ENCODE measurements at regions not wholly inside any gene's neighbourhood (a gene's known extent, or its start where the extent isn't known, plus 50 kb on each side); places are given as distances from the start of the nearest gene placed in this dataset.

DNA sequence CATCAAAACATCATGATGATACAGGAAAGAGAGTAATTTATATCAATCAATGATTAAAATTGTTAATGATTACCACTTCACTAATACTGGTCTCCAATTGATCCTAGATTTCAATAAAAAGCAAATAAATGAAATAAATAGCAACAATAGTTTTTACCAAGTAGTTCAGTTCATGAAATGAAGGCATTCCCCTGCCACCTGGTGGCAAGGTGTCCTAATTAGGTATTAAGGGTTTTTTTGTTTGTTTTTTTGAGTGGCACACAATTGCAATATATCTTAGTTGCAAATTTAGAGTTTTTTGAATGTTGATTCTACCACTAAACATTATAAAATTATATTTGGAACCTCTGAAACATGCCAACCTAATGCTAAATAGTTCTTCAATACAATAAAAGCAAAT is 157.4 kb upstream of the PDE5A start:
- Histone ChIP-seq H3K4me1 (ENCODE audit: insufficient read depth, low read length) (peaks cover 3% of the 10 kb centered on the region; the same call in 1 of the 2 replicates), H3K27me3 (ENCODE audit: insufficient read depth, low read length) (no peaks in the 10 kb centered on the region), H3K9me3 (ENCODE audit: insufficient read depth, low read depth, low read length) (0 out of 2 replicates have a peak, but pooled peaks cover 11% of the 10 kb centered on the region), H3K27ac (ENCODE audit: low read depth, low read length) (no peak overlapping the region), H3K4me3 (ENCODE audit: low read length) (no peak overlapping the region), H3K9ac (ENCODE audit: low read depth, low read length) (no peak overlapping the region), H3K36me3 (ENCODE audit: insufficient read depth, low read length) (no peaks in the 10 kb centered on the region)

DNA sequence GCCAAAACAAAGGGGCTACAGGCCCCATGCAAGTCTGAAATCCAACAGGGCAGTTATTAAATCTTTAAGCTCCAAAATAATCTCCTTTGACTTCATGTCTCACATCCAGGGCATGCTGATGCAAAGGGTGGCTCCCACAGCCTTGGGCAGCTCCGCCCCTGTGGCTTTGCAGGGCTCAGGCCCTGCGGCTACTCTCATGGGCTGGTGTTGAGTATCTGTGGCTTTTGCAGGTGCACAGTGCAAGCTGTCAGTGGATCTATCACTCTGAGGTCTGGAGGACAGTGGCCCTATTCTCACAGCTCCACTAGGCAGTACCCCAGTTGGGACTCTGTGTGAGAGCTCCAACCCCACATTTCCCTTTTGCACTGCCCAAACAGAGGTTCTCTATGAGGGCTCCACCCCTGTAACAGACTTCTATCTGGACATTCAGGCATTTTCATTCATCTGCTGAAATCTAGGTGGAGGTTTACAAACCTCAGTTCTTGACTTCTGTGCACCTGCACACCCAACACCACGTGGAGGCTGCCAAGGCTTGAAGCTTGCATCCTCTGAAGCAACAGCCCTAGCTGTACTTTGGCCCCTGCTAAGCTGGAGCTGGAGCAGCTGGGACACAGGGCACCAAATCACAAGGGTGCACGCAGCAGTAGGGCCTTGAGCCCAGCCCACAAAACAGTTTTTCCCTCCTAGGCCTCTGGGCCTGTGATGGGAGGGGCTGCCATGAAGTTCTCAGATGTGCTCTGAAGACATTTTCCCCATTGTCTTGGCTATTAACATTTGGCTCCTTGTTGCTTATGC is 154.8 kb upstream of the PDE5A start:
- H3K4me3 ChIP-seq (ENCODE audit: low read length): no peak overlapping the region
- 94% methylated on average over 4 of the region's 4 CpGs for WGBS
- no peaks in the 10 kb centered on the region for H3K4me1 ChIP-seq (ENCODE audit: insufficient read depth, low read length)
- 0 out of 2 replicates have a peak, but pooled peaks cover 10% of the 10 kb centered on the region for H3K9me3 ChIP-seq (ENCODE audit: insufficient read depth, low read depth, low read length)
- no peak overlapping the region for H3K9ac ChIP-seq (ENCODE audit: low read depth, low read length)
- H3K27ac ChIP-seq (ENCODE audit: low read depth, low read length): no peak overlapping the region
- no peaks in the 10 kb centered on the region for H3K36me3 ChIP-seq (ENCODE audit: insufficient read depth, low read length)
- no peaks in the 10 kb centered on the region for H3K27me3 ChIP-seq (ENCODE audit: insufficient read depth, low read length)

DNA sequence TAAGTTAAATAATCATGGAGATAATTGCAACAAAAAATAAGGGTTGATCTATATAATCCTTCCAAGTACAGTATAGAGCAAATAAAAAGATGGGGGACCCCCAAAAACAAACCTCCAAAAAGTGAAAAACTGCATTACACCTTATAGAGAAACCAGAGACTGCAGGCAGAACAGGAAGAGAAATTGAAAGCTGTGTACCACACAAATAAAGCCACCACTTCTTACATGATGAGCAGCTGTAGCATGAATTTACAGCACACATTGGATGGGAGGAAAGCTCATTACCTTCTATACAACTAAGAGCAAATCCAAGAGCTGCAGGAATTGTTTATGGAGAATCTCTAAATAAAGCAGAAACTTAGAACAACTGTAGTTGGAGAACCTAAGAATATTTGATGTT is 152.4 kb upstream of the PDE5A start:
- 0 out of 2 replicates have a peak, but pooled peaks cover 6% of the 10 kb centered on the region for H3K9me3 ChIP-seq (ENCODE audit: insufficient read depth, low read depth, low read length)

DNA sequence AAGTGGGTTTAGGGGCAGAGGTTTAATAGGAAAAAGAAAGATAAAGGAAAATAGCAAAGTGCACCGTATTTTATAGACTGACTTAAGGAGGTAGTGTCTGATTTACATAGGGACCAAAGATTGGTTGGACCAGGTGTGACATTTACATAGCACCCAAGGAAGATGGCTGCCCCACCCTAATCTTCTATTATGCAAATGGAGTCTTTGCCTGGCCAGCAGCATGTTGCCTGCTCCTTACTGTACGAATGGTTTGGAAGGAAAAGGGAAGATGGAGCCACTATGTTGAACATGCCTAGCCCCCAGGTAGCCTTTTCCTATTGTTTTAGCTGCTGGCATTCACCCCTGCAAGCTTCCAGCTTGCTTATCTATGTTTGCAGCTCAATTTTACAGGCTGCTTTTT is 146.2 kb upstream of the PDE5A start:
- Histone ChIP-seq H3K4me1 (ENCODE audit: insufficient read depth, low read length) (peaks cover 13% of the 10 kb centered on the region; the same call in 1 of the 2 replicates), H3K36me3 (ENCODE audit: insufficient read depth, low read length) (no peaks in the 10 kb centered on the region), H3K9ac (ENCODE audit: low read depth, low read length) (no peak overlapping the region), H3K27ac (ENCODE audit: low read depth, low read length) (no peak overlapping the region), H3K4me3 (ENCODE audit: low read length) (no peak overlapping the region), H3K9me3 (ENCODE audit: insufficient read depth, low read depth, low read length) (no peaks in the 10 kb centered on the region), H3K27me3 (ENCODE audit: insufficient read depth, low read length) (no peaks in the 10 kb centered on the region)
- 25% methylated on average over 2 of the region's 2 CpGs for WGBS

More for the DNA sequence above, 152.4 kb upstream of the PDE5A start:
- Histone ChIP-seq H3K9ac (ENCODE audit: low read depth, low read length) (no peak overlapping the region), H3K27ac (ENCODE audit: low read depth, low read length) (no peak overlapping the region), H3K36me3 (ENCODE audit: insufficient read depth, low read length) (no peaks in the 10 kb centered on the region), H3K27me3 (ENCODE audit: insufficient read depth, low read length) (no peaks in the 10 kb centered on the region), H3K4me1 (ENCODE audit: insufficient read depth, low read length) (no peaks in the 10 kb centered on the region), H3K4me3 (ENCODE audit: low read length) (no peak overlapping the region)

DNA sequence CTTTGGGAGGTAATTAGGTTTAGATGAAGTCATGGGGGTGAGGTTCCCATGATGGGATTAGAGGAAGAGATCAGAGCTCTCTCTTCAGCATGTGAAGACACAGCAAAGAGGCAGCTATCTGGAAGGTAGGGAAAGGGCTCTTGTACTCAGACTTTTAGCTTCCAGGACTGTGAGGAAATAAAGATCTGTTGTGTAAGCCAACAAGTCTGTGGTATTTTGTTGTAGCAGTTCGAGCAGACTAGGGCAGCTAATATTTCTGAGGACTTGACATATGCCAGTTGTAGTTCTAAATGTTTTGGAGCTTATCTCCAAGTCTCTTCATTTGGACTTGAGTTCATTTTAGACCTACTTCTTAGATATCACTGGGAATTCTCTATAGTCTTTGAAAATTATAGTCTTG is 137.3 kb upstream of the PDE5A start:
- no peaks in the 10 kb centered on the region for H3K4me1 ChIP-seq (ENCODE audit: insufficient read depth, low read length)
- H3K27ac ChIP-seq (ENCODE audit: low read depth, low read length): no peak overlapping the region
- H3K9ac ChIP-seq (ENCODE audit: low read depth, low read length): no peak overlapping the region
- no peak overlapping the region for H3K4me3 ChIP-seq (ENCODE audit: low read length)
- no peaks in the 10 kb centered on the region for H3K36me3 ChIP-seq (ENCODE audit: insufficient read depth, low read length)
- no peaks in the 10 kb centered on the region for H3K27me3 ChIP-seq (ENCODE audit: insufficient read depth, low read length)
- WGBS: 90% methylated on average over 1 of the region's 1 CpG
- H3K9me3 ChIP-seq (ENCODE audit: insufficient read depth, low read depth, low read length): no peaks in the 10 kb centered on the region

DNA sequence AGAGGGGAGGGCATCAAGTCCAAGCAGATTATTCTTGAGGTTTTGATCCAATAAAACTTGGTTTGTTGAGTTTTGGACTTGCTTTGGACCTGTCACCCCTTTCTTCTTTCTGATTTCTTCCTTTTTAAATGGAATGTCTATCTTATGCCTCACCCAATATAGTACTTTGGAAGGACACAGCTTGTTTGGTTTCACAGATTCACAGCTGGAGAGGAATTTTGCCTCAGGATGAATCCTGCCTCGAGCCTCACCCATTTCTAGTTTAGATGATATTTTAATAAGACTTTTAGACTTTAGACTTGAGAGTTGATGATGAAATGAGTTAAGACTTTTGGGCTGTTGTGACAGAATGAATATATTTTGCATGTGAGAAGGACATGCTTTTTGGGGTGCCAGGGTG is 136.9 kb upstream of the PDE5A start:
- WGBS: 100% methylated on average over 1 of the region's 1 CpG
- Histone ChIP-seq H3K9ac (ENCODE audit: low read depth, low read length) (no peak overlapping the region), H3K27ac (ENCODE audit: low read depth, low read length) (no peak overlapping the region), H3K9me3 (ENCODE audit: insufficient read depth, low read depth, low read length) (no peaks in the 10 kb centered on the region), H3K36me3 (ENCODE audit: insufficient read depth, low read length) (no peaks in the 10 kb centered on the region), H3K4me3 (ENCODE audit: low read length) (no peak overlapping the region), H3K4me1 (ENCODE audit: insufficient read depth, low read length) (no peaks in the 10 kb centered on the region), H3K27me3 (ENCODE audit: insufficient read depth, low read length) (no peaks in the 10 kb centered on the region)

DNA sequence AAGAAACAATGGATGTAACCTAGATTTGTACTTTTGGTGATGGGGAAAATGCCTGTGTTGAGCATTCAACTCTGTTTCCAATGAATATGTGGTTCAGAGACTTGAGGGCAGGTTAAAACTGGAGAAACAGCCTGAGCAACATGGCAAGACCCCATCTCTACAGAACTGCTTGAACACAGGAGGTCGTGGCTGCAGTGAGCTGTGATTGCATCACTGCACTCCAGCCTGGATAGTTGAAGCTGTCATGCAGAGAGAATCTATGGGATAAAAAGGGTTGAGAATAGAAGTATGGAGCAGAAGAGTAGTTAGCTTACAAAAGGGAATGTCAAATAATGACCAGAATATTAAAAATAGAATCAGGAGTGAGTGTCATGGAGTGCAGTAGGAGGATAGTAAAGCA is 134.8 kb upstream of the PDE5A start:
- Histone ChIP-seq H3K4me1 (ENCODE audit: insufficient read depth, low read length) (no peaks in the 10 kb centered on the region), H3K9ac (ENCODE audit: low read depth, low read length) (no peak overlapping the region), H3K27ac (ENCODE audit: low read depth, low read length) (no peak overlapping the region), H3K27me3 (ENCODE audit: insufficient read depth, low read length) (no peaks in the 10 kb centered on the region), H3K4me3 (ENCODE audit: low read length) (no peak overlapping the region), H3K9me3 (ENCODE audit: insufficient read depth, low read depth, low read length) (no peaks in the 10 kb centered on the region), H3K36me3 (ENCODE audit: insufficient read depth, low read length) (no peaks in the 10 kb centered on the region)
- 79% methylated on average over 1 of the region's 1 CpG for WGBS

DNA sequence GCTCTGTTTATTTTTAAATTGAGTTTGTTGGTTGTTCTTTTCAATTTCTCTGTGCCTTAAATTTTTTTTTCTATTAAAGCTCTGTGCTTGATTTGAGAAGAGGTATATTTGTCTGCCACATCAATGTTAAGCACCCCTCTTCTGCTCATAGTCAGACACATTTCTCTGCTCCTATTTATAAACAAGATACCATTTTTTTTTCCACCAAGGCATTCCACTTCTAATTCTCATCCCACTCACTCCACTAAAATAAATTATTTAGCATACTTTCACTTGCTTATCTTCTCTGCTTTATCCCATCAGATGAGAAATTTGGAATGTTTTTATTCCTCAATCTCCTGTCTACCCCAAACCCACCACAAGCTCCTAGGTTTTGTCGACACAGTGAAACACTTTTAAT is 127.0 kb upstream of the PDE5A start:
- no peaks in the 10 kb centered on the region for H3K4me1 ChIP-seq (ENCODE audit: insufficient read depth, low read length)
- H3K9me3 ChIP-seq (ENCODE audit: insufficient read depth, low read depth, low read length): no peaks in the 10 kb centered on the region
- H3K9ac ChIP-seq (ENCODE audit: low read depth, low read length): no peak overlapping the region
- WGBS: 100% methylated on average over 1 of the region's 1 CpG
- no peak overlapping the region for H3K4me3 ChIP-seq (ENCODE audit: low read length)
- no peaks in the 10 kb centered on the region for H3K27me3 ChIP-seq (ENCODE audit: insufficient read depth, low read length)
- no peak overlapping the region for H3K27ac ChIP-seq (ENCODE audit: low read depth, low read length)
- no peaks in the 10 kb centered on the region for H3K36me3 ChIP-seq (ENCODE audit: insufficient read depth, low read length)

DNA sequence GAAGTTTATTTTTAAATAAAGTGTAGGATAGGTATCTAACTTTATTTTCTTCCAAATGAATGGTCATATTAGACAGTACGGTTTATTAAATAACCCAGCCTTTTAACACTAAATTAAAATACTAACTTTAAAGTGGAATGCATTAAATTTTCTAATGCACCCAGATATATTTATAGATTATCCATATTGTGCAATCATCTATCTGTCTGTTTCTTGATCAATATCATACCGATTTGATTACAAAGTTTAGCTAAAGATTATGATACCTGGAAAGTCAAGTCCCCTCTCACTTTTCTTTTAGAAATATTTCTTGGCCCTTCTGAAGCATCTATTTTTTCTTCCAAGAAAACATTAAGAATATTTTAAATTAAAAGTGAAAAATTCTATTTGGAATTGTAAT is 124.3 kb upstream of the PDE5A start:
- no peaks in the 10 kb centered on the region for H3K4me1 ChIP-seq (ENCODE audit: insufficient read depth, low read length)

DNA sequence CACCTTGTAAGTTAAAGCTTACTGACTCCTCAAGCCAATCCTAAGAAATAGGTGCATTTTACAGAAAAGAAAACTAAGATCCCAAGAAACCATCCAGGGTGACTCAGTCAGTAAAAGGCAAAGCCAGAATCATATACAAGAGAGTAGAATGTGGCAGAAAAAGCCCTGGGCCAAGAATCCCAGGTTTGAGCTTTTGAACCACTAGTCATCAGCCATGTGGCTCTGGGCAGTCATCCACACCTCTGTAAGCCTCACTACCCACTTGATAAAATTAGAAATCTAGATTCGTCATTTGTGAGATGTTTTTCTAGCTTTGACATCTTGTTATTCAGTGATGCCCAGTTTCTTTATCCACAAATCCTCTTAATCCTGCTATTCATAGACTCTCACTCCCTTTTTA is 122.2 kb upstream of the PDE5A start:
- H3K27me3 ChIP-seq (ENCODE audit: insufficient read depth, low read length): no peaks in the 10 kb centered on the region
- 100% methylated on average over 1 of the region's 1 CpG for WGBS
- no peak overlapping the region for H3K4me3 ChIP-seq (ENCODE audit: low read length)
- H3K27ac ChIP-seq (ENCODE audit: low read depth, low read length): no peak overlapping the region
- no peak overlapping the region for H3K9ac ChIP-seq (ENCODE audit: low read depth, low read length)
- H3K9me3 ChIP-seq (ENCODE audit: insufficient read depth, low read depth, low read length): no peaks in the 10 kb centered on the region
- H3K4me1 ChIP-seq (ENCODE audit: insufficient read depth, low read length): no peaks in the 10 kb centered on the region
- H3K36me3 ChIP-seq (ENCODE audit: insufficient read depth, low read length): no peaks in the 10 kb centered on the region

More for the DNA sequence above, 124.3 kb upstream of the PDE5A start:
- H3K27me3 ChIP-seq (ENCODE audit: insufficient read depth, low read length): no peaks in the 10 kb centered on the region
- no peak overlapping the region for H3K9ac ChIP-seq (ENCODE audit: low read depth, low read length)
- WGBS: 100% methylated on average over 1 of the region's 2 CpGs
- H3K36me3 ChIP-seq (ENCODE audit: insufficient read depth, low read length): no peaks in the 10 kb centered on the region
- H3K4me3 ChIP-seq (ENCODE audit: low read length): no peak overlapping the region
- no peak overlapping the region for H3K27ac ChIP-seq (ENCODE audit: low read depth, low read length)
- H3K9me3 ChIP-seq (ENCODE audit: insufficient read depth, low read depth, low read length): no peaks in the 10 kb centered on the region

DNA sequence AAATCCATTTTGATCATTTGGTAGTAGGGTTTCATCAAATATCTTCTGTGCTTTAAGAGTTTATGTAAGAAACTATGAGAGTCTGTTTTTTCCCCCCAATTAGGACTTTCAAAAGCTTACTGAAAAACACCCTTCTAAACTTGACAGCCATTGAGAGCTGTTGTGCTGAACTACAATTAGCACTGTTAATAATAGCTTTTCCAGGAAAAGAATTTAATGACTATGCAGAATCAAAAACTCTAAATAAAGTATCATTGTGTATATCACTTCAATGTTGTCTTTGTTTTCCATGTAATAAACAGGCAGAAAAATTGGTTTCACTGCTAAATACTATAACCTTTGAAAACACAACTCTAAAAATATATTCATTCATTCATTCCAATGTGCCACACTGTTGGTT is 121.4 kb upstream of the PDE5A start:
- Histone ChIP-seq H3K4me1 (ENCODE audit: insufficient read depth, low read length) (no peaks in the 10 kb centered on the region), H3K9me3 (ENCODE audit: insufficient read depth, low read depth, low read length) (no peaks in the 10 kb centered on the region), H3K4me3 (ENCODE audit: low read length) (no peak overlapping the region), H3K36me3 (ENCODE audit: insufficient read depth, low read length) (no peaks in the 10 kb centered on the region), H3K27ac (ENCODE audit: low read depth, low read length) (no peak overlapping the region), H3K9ac (ENCODE audit: low read depth, low read length) (no peak overlapping the region), H3K27me3 (ENCODE audit: insufficient read depth, low read length) (no peaks in the 10 kb centered on the region)

DNA sequence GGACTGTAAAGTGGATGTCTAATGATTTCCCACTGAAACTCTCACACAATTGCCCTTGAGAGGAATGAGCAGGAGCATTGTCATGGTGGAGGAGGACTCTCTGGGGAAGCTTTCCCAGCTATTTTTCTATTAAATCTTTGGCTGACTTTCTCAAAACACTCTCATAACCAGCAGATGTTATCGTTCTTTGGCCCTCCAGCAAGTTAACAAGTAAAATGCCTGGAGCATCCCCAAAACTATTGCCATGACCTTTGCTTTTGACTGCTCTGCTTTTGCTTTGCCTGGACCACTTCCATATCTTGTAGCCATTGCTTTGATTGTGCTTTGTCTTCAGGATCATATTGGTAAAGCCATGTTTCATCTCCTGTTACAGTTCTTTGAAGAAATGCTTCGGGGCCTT is 120.2 kb upstream of the PDE5A start:
- no peaks in the 10 kb centered on the region for H3K4me1 ChIP-seq (ENCODE audit: insufficient read depth, low read length)
- H3K9ac ChIP-seq (ENCODE audit: low read depth, low read length): no peak overlapping the region
- H3K36me3 ChIP-seq (ENCODE audit: insufficient read depth, low read length): no peaks in the 10 kb centered on the region
- no peaks in the 10 kb centered on the region for H3K27me3 ChIP-seq (ENCODE audit: insufficient read depth, low read length)
- H3K9me3 ChIP-seq (ENCODE audit: insufficient read depth, low read depth, low read length): no peaks in the 10 kb centered on the region
- 95% methylated on average over 2 of the region's 2 CpGs for WGBS
- H3K4me3 ChIP-seq (ENCODE audit: low read length): no peak overlapping the region
- H3K27ac ChIP-seq (ENCODE audit: low read depth, low read length): no peak overlapping the region
